ENCODE measurements at regions not wholly inside any gene's neighbourhood (a gene's known extent, or its start where the extent isn't known, plus 50 kb on each side); places are given as distances from the start of the nearest gene placed in this dataset.

- TF ChIP-seq WIZ (CRISPR knock-in tag; IDR thresholded peaks at IDR 0.05), result no peak
- no peak for TF ChIP-seq KLF6 (CRISPR knock-in tag; IDR thresholded peaks at IDR 0.05)
- TF ChIP-seq ZNF121 (CRISPR knock-in tag; IDR thresholded peaks at IDR 0.05), result no peak
- TF ChIP-seq POLR2AphosphoS5 (IDR thresholded peaks at IDR 0.05; ENCODE audit: low read depth, low read length), result no peak
- TF ChIP-seq JUN (CRISPR knock-in tag; IDR thresholded peaks at IDR 0.05), result no peak
- no peak for TF ChIP-seq ZFP82 (CRISPR knock-in tag; IDR thresholded peaks at IDR 0.05; ENCODE audit: borderline replicate concordance)
- no peak for TF ChIP-seq TIGD3 (CRISPR knock-in tag; IDR thresholded peaks at IDR 0.05; ENCODE audit: borderline replicate concordance)
- no peak for TF ChIP-seq PTBP1 (IDR thresholded peaks at IDR 0.05; ENCODE audit: low read depth, low read length, poor library complexity, severe bottlenecking)
- TF ChIP-seq MED1 (CRISPR knock-in tag; IDR thresholded peaks at IDR 0.05), result no peak
- no peak for TF ChIP-seq BRF2 (CRISPR knock-in tag; IDR thresholded peaks at IDR 0.05)
- no peak for TF ChIP-seq REST (IDR thresholded peaks at IDR 0.05; ENCODE audit: borderline replicate concordance in 1 of 2, low read depth in 1 of 2, low read length in 2 of 2)
- no peak for TF ChIP-seq SALL2 (CRISPR knock-in tag; IDR thresholded peaks at IDR 0.05)
- no peak for TF ChIP-seq NR2F1 (CRISPR knock-in tag; IDR thresholded peaks at IDR 0.05)
Measured at GRCh38 chr2:217010173-217010572, 150.3 kb upstream of the TNP1 start.
